ENCODE measurements at regions not wholly inside any gene's neighbourhood (a gene's known extent, or its start where the extent isn't known, plus 50 kb on each side); places are given as distances from the start of the nearest gene placed in this dataset.

GRCh38 chr2:172297531-172297930 lies 129.9 kb upstream of the ITGA6 start:
- no peak for TF ChIP-seq EZH2 (IDR thresholded peaks at IDR 0.05; ENCODE audit: insufficient read depth, poor library complexity, severe bottlenecking)
- no peak for TF ChIP-seq EZH2phosphoT487 (IDR thresholded peaks at IDR 0.05; ENCODE audit: insufficient read depth, low read depth)

All from GM23248 (cell line).